ENCODE measurements at regions not wholly inside any gene's neighbourhood (a gene's known extent, or its start where the extent isn't known, plus 50 kb on each side); places are given as distances from the start of the nearest gene placed in this dataset.
A peak's percentile ranks its signal among the peaks of the same experiment; 100 is the strongest.
"Not testable (repeated sequence)": the region's sequence is repeated elsewhere in the genome, so short reads cannot be mapped to it uniquely, and the experiment has no call there.

DNA sequence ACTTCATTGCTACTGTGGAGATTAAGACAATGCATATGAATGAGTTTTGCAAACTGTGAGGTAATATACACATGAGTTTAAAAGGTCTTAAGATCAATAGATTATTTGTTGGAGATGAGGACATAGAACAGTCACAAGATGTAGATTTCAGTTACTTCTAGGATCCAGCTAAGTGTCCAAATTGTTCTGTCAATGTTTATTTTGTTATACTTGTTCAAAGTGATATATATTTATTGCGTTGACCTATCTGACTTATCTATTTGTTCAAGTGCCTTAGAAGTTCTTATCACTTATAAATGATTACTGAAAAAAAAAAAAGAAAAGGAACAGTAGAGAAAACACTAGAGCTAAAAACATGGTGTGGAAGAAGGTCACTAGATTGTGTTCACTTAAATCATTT lies 75.6 kb upstream of the GRIN3A start:
- no peak for DNase-seq
- H3K4me3 ChIP-seq (replicated peaks in 1 of 3): no peak overlapping the region
- H3K4me1 ChIP-seq: no peaks in the 10 kb centered on the region
- WGBS, 2 donors: 88 to 91% methylated on average over 1 of the region's 1 CpG
- TF ChIP-seq POLR2A (IDR thresholded peaks at IDR 0.05): no peak
- no peak for TF ChIP-seq CTCF (IDR thresholded peaks at IDR 0.05)
- H3K9me3 ChIP-seq: no peaks in the 10 kb centered on the region
- no peak overlapping the region for H3K27ac ChIP-seq
- no peaks in the 10 kb centered on the region for H3K36me3 ChIP-seq
- H3K27me3 ChIP-seq: no peaks in the 10 kb centered on the region
- intact Hi-C loops (cut with DNase I): no loop called here

- H3K27ac ChIP-seq; H3K4me3 ChIP-seq (replicated peaks in 1 of 3); H3K27me3 ChIP-seq; H3K4me1 ChIP-seq; DNase-seq; H3K9me3 ChIP-seq; H3K36me3 ChIP-seq; intact Hi-C loops (cut with DNase I): not testable (repeated sequence)
- WGBS, 2 donors: 80 to 82% methylated on average over 1 to 4 of the region's 4 CpGs
Observed at GRCh38 chr9:101807879-101808278, 69.4 kb upstream of the GRIN3A start.

DNA sequence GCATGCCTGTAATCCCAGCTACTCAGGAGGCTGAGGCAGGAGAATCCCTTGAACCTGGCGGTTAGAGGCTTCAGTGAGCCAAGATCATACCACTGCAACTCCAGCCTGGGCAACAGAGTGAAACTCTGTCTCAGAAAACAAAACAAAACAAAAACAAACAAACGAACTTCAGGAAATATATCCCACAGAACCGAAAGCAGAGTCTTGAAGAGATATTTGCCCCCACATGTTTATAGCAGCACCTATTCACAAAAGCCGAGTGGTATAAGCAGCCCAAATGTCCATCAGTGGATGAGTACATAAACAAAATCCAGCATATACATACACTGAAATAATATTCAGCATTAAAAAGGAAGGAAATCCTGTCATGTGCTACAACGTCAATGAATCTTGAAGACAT lies 57.6 kb upstream of the GRIN3A start:
- WGBS, 2 donors: 77 to 79% methylated on average over 5 of the region's 5 CpGs

DNA sequence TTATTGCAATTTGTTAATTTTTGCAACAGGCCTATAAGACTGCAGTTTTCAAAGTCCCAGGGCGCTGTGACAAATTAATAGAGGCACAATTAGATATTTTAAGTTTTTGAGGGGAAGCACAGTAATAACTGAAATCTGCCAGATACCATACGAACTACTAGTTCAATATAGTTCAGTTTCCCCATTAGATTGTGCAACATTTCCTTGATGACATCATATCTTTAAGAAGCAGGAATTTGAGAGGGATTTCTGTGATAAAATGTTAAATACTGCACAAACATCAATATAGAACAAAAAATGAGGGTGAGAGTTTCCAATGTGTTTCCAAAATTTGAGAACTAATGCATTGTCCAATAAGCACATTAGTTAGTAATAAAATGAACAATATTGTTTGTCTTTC lies 56.7 kb upstream of the GRIN3A start:
- intact Hi-C loops (cut with DNase I): no loop called here
- TF ChIP-seq POLR2A (IDR thresholded peaks at IDR 0.05): no peak
- no peak for TF ChIP-seq CTCF (IDR thresholded peaks at IDR 0.05)
- no peak for DNase-seq
- Histone ChIP-seq H3K27me3 (no peaks in the 10 kb centered on the region), H3K27ac (no peak overlapping the region), H3K36me3 (no peaks in the 10 kb centered on the region), H3K4me1 (no peaks in the 10 kb centered on the region), H3K4me3 (replicated peaks in 1 of 3) (no peak overlapping the region), H3K9me3 (no peaks in the 10 kb centered on the region)
- WGBS, 2 donors: 92 to 95% methylated on average over 2 of the region's 2 CpGs

More for the DNA sequence above, 57.6 kb upstream of the GRIN3A start:
- intact Hi-C loops (cut with DNase I): no loop called here
- TF ChIP-seq POLR2A (IDR thresholded peaks at IDR 0.05): no peak
- no peak for TF ChIP-seq CTCF (IDR thresholded peaks at IDR 0.05)
- Histone ChIP-seq H3K27ac (no peak overlapping the region), H3K9me3 (no peaks in the 10 kb centered on the region), H3K4me1 (no peaks in the 10 kb centered on the region), H3K27me3 (no peaks in the 10 kb centered on the region), H3K36me3 (no peaks in the 10 kb centered on the region), H3K4me3 (replicated peaks in 1 of 3) (no peak overlapping the region)
- no peak for DNase-seq

- no peaks in the 10 kb centered on the region for H3K9me3 ChIP-seq
- no peaks in the 10 kb centered on the region for H3K4me1 ChIP-seq
- TF ChIP-seq POLR2A (IDR thresholded peaks at IDR 0.05): no peak
- TF ChIP-seq CTCF (IDR thresholded peaks at IDR 0.05): no peak
- intact Hi-C loops (cut with DNase I): no loop called here
- no peak overlapping the region for H3K27ac ChIP-seq
- H3K4me3 ChIP-seq (replicated peaks in 1 of 3): no peak overlapping the region
- no peaks in the 10 kb centered on the region for H3K36me3 ChIP-seq
- DNase-seq: no peak
- H3K27me3 ChIP-seq: no peaks in the 10 kb centered on the region
- WGBS, 2 donors: 85 to 86% methylated on average over 3 of the region's 3 CpGs
Observed at GRCh38 chr9:101792475-101792874, 54.0 kb upstream of the GRIN3A start.

- H3K27ac ChIP-seq: no peak overlapping the region
- H3K9me3 ChIP-seq: no peaks in the 10 kb centered on the region
- TF ChIP-seq POLR2A (IDR thresholded peaks at IDR 0.05) (no peak), CTCF (IDR thresholded peaks at IDR 0.05) (peak in 3 of 6 experiments; percentile 35 to 43 (median 36))
- H3K36me3 ChIP-seq: no peaks in the 10 kb centered on the region
- DNase-seq: peak; percentile 20 to 38
- H3K27me3 ChIP-seq: no peaks in the 10 kb centered on the region
- no peak overlapping the region for H3K4me3 ChIP-seq (replicated peaks in 1 of 3)
- intact Hi-C loops (cut with DNase I): no loop called here
- H3K4me1 ChIP-seq: no peaks in the 10 kb centered on the region
- WGBS, 2 donors: 1 to 14% methylated on average over 3 of the region's 3 CpGs
Observed at GRCh38 chr9:101791938-101792337, 53.5 kb upstream of the GRIN3A start.

Measured in thyroid gland (tissue), 4 donors.